ENCODE measurements at regions not wholly inside any gene's neighbourhood (a gene's known extent, or its start where the extent isn't known, plus 50 kb on each side); places are given as distances from the start of the nearest gene placed in this dataset.

- TF ChIP-seq POLR2A (IDR thresholded peaks at IDR 0.05; ENCODE audit: low read depth, low read length) (no peak), POLR2AphosphoS5 (IDR thresholded peaks at IDR 0.05; ENCODE audit: low read depth, low read length) (no peak)
Observed at GRCh38 chr16:5374184-5374583, 276.6 kb upstream of the EEF2KMT start.

All from GM12892 (cell line).